ENCODE measurements at regions not wholly inside any gene's neighbourhood (a gene's known extent, or its start where the extent isn't known, plus 50 kb on each side); places are given as distances from the start of the nearest gene placed in this dataset.
A peak's percentile ranks its signal among the peaks of the same experiment; 100 is the strongest.

GRCh38 chr18:51398104-51398503, 200.6 kb upstream of the MEX3C start:
- no peak for DNase-seq (ENCODE audit: low read depth)

DNA sequence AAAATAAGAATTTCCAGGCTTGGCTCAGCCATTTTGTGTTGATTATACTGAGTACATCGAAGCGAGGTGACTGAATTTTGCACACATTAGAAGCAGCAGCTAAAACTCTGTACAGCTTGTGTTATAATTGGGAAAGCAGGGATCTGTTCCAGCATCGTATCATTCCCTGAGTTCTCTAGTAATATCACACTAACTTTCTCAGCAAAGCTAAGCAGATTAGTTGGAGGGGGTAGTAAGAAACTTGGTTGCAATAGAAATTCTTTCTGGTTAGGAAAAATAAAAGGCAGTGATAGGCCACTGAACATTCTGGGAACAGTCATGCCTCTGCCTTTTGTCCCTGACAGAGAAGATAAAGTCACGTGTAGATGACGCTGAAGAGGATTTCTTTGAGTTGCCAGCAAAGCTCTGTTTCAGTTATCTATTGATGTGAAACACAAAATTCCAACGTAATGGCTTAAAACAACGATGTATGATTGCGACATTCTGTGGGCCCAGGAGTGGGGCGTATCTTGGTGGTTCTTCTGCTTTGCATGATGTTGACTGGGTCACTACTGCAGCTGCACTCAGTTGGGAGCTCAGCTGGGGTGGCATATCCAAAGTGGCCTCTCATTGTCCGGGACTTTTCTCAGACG, 202.1 kb upstream of the MEX3C start:
- DNase-seq (ENCODE audit: low read depth) = no peak

DNA sequence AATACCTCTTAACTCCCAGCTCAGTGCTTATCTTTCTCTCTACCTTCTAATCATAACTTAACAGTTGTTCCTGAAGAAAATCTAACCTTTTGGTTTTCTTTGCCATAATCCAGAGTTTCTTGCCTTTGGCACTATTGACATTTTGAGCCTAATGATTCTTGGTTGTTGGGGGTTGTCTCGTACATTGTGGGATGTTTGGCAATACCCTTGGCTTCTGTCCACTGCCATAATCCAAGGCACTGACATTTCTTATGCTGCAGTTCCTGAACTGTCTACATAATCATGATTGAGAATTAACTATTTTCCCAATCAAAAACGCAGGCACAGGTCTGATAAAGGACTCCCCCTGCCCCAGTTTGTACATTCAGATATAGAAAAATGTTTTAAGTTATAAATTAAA, 203.2 kb upstream of the MEX3C start:
- no peak for DNase-seq (ENCODE audit: low read depth)

GRCh38 chr18:51401912-51402311, 204.4 kb upstream of the MEX3C start:
- no peak for DNase-seq (ENCODE audit: low read depth)

- DNase-seq (ENCODE audit: low read depth) = no peak
Measured at GRCh38 chr18:51404620-51405019, 207.1 kb upstream of the MEX3C start.

DNA sequence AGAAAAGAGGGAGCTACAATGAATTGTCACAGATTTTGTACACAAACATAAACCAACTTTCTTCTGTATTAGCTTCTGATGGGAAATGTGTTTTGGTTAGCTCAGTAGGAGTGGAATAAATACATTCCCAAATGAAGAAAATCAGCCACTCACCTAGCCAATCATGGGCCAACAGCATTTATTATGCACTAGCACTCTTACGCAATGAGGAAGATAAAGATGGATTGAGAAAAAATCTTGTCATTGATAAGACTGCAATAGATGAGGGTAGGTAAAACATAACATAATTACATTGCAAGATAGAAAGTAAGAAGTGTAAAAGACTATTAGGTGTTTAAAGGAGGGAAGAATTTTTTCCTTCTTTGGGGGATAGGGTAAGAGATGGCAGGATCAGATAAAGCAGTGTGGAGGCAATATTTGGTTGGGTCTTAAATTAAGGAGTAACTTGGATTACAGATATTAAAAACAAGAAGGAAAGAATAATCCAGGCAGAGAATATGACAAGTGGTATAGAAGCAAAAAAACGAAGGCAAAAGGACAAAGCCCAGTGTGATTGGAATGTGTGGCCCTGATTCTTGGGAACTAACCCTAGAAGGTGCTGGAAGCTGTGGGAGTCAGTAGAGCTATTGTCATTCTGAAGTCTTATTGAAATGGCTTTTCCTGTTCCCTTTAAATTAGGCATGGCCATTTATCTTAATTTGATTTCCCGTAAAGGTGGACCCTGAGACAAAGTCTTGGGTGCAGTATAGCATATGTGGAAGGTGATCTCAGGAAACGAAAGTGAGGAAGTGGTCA, 208.4 kb upstream of the MEX3C start:
- DNase-seq (ENCODE audit: low read depth) = no peak

DNA sequence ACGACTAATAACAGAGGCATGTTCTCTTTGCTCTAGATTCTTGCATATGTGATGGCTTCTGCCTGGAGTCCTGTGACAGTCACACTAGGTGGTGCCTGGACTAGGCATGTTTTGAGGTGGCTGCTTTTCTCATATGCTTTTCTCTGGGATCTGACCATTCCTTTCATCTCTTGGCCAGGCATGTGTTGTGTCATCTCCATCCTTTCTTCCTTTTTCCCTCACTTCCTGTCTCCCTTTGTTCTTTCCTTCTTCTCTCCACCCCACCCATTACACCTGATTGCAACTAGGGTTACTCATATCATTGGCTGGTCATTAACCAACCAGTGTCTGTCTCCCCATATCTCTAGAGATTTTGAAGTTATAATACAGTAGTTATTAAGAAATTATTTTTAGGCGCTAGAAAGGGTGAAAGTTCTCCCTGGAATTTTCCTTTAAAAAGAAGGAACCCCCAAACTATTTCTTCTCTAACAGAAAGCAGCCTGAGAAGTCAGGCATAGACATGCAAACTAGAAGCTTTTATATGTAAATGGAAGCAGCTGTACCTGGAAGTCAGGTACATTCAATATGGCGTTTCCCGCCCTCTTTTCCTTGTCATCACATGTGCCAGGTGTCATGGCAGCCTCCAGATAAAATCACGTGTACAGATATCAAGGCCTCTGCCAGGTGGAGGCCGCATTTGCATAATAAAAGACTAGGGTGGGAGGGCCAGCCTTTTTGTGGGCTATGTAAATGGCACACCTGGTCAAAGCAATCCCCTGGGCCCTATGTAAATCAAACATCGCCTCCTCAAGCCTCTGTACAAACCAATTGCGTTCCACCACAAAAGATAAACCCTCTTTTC, 220.4 kb upstream of the MEX3C start:
- DNase-seq (ENCODE audit: low read depth) = no peak

- no peak for DNase-seq (ENCODE audit: low read depth)
Measured at GRCh38 chr18:51425475-51425874, 228.0 kb upstream of the MEX3C start.

GRCh38 chr18:51425889-51426288, 228.4 kb upstream of the MEX3C start:
- DNase-seq (ENCODE audit: low read depth) = peak; percentile 23

- no peak for DNase-seq (ENCODE audit: low read depth)
Measured at GRCh38 chr18:51426996-51427395, 229.5 kb upstream of the MEX3C start.

DNA sequence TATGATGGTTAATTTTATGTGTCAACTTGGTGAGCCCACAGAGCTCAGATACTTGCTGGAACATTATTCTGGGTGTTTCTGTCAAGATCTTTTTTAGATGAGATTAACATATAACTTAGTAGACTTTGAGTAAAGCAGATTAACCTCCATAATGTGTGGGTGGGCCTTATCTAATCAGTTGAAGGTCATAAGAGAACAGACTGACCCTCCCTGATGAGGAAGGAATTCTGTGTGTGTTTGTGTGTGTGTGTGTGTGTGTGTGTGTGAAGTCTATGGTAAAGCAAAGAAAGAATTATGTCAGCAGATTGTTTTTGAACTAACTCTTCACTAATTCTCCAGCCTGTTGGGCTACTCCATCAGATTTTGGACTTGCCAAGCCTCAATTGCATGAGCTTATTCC, 232.2 kb upstream of the MEX3C start:
- no peak for DNase-seq (ENCODE audit: low read depth)

DNA sequence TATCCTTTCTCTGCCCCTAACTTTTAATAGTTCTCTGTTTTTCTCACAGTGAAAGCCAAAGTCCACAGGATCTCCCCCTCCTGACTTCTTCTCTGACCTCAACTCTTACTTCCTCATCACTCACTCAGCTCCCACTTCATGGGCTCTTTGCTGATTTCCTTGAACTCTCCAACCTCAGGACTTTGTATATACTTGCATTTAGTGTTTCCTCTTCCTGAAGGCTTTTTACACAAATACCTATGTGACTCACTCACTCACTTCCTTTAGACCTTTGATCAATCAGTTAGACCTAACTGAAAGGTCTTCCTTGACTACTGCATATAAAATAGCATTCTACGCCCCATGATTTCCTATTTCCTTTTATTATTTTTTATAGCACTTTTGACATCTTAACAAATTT, 233.1 kb upstream of the MEX3C start:
- no peak for DNase-seq (ENCODE audit: low read depth)

DNA sequence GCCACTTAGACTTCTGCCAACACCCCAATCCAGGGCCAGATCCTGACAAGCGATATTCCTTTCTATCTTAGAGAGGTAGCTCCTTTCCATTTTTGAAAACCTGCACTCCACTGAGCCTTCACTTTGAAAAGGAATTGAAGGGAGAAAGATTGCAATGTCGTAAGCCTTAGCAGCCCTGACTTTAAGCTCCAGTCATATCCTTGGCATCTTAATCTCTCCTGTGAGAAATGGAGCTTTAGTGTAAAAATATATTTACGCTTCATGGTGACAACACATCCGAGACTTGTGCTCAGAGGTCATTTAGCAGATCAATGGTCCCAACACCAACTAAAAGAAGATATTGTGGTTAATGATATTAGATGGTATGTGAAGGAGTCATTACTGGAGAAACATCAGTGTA, 235.8 kb upstream of the MEX3C start:
- DNase-seq (ENCODE audit: low read depth) = no peak

GRCh38 chr18:51433881-51434280, 236.4 kb upstream of the MEX3C start:
- DNase-seq (ENCODE audit: low read depth) = no peak

DNA sequence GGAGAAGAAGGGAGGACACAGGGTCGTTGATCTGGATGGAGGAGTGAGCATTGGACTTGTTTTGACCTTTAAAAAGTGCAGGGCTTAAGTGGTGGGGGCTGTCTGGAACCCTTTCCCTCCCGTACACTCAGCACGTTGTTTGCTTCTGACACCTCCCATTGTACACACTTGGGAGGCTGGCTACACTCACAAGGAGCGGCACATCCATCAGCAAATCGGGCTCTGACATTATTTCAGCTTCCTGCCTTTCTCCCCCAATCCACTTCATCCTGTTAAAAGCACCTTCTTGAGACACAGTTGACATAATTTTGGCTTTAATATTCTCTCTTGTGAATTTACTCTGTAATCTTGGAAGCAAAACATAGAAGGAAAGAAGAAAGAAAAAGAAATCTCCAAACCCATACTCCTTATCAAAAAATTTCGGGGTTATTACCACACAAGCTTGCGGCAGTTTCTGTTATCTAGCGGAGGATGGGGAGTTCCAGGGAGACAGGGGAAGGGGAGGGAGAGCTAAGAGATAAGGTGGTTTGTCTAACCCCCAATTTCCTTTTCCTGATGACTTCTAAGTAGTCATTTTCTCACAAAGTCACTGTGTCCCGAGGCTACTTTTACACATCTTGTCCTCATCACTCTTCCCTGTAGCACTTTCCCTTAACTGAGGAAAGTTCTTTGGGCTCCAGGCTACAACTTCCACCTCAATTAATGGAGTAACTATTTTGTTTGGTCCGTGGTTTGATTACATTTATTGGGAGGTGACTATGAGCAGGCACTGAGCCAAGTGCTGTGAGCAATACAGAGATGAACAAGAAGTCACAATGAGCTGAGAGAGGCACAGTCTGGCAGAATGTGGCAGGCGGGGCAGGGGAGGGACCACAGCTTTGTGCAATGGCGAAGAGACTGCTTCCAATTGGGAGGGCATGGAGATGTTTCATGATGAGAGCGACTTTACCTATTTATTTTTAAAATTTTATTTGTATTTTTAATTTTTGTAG, 240.1 kb upstream of the MEX3C start:
- peak; percentile 20 for DNase-seq (ENCODE audit: low read depth)

DNA sequence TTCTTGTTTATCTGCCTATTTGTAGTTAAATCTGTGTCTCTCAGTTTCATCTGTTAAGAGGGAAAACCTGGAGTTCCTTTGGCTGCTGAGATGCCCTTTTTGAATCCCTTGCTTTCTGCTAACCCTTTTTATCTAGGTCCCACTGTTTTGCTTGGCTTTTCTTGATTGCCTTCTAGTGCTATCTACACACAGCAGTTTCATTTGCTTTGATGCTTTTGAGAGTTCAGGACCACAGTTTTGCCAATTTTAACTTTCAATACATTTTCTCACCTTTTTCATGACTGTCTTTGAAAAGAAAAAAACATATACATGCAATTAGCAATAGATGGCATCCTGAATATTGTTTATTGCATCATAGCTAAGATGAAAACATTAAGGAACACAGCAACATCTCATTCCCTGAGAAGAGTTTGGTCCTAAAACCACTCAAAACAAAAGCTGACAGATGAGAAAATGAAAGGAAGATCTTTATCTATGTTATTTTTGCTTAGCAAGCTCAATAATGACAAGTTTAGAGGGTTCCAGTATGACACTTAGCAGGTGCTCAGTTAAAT, 241.4 kb upstream of the MEX3C start:
- DNase-seq (ENCODE audit: low read depth) = no peak

DNA sequence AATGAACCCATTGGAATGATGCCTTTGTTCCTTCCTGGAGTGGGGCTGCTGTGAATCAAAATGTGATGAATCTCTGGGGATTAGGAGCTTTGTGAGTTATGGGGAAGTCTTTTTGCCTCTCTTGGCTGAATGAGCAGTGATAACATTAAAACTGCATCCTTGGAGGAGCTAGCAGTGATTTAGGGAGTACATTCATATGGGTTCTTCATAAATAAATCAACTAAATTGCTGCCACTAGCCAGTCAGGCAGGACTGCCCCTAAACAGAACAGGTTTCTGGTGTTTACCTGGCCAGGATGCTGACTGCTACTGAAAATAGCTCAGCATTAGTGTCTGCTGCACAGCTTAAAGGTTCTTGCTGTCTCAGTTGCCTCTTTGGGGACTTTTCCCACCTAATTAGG, 244.5 kb upstream of the MEX3C start:
- no peak for DNase-seq (ENCODE audit: low read depth)

DNA sequence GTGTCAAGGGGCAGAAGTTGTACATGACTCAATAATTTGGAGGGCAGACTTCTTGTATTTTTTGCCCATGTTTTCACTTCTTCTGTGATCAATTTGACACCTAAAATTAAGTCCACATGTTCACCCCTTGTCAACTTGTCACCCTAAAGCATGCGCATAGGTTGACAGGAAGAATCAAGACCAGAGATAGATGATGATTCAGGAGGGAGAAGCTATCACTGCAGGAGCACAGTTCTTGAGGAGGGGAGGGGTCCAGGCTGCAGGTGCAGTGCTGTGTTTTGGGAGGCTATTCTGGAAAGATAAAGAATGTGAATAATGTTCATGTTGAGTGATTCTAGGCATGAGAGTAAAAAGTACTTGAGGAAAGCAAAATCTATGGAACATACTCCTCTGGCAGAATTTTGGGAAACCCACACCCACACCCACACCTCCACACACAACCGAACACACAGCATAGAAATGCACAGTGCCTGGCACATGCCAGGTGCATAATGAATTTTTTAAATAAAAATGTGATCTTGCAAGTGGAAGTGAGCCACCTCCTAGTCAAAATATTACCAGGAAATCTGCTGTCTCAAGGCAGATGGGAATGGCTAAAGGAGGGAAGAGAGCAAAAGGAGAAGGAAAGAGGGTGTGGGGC, 249.2 kb upstream of the MEX3C start:
- no peak for DNase-seq (ENCODE audit: low read depth)

DNA sequence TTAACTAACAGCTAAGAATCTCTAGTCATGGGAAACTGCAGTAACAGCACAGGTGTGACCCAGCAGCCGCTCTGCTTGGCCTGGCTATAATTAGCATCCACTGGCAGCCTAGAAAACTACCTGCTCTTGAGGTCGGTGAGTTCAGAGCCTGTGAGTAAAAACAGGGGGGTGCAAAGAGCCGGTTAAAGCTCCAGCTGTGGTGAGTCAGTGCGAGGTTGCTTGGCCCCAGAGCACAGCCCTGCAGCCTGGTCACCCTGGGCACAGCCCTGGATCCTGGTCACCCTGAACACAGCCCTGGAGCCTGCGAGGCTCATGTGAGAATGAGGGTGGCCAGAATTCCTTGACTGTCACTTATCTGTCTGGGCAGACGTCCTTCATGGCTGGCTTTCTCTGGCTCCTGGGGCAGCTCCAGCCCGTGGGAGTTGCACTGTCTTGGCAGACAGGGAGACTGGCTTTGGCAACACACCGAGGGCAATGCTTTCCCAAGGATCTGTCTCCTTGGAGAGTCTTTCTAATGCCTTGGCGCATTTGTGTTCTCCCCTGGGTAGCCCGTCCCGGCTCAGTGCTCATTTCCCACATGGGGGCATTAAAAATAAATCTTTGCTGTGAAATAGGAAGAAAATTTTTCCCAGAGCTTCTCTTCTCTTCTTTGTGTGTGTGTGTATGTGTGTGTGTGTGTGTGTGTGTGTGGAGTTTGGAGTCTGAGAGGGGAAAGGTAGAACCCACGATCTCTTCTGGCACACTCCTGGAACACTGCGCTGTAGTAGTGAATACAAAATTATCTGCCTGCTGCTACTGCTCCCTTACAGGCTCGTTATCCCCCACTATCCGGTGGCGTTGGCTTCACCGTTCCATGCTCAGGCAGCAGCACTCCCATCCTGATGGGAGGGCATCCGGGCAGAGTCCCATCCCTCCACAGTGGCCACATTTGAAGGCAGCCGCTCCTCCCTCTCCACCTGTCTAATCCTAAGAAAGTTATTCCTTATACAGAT, 250.2 kb upstream of the MEX3C start:
- DNase-seq (ENCODE audit: low read depth) = no peak
